GM21526 (cell line): ENCODE measurements at regions not wholly inside any gene's neighbourhood (a gene's known extent, or its start where the extent isn't known, plus 50 kb on each side); places are given as distances from the start of the nearest gene placed in this dataset.

Experiments used
- ATAC-seq: cut with Tn5 transposase; IDR thresholded peaks from one replicate; pipeline ENCODE4 v1.9.1; 2021; ENCODE audit warnings: moderate library complexity; ENCODE audit not compliant: unreplicated experiment, low FRiP score

DNA sequence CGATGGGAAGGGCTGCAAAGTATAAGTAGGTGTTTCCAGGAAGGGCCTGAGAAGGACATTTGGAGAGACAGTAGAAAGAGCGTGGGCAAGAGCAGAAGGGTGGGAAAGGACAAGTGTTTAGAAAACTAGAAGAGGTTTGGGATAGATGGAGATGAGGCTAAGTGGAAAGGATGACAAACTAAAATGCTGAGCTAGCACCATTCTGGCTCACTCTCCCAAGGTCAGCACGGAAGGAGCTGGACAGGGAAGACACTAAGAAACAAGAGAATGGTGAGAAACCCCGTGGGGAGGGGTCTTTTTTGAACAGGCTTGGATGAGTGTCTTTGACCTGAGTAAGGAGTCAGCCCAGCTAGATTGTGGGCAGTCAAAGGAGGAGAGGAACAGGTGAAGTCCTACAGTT, 286.0 kb downstream of the CDK5RAP2 start:
- ATAC-seq = no peak

DNA sequence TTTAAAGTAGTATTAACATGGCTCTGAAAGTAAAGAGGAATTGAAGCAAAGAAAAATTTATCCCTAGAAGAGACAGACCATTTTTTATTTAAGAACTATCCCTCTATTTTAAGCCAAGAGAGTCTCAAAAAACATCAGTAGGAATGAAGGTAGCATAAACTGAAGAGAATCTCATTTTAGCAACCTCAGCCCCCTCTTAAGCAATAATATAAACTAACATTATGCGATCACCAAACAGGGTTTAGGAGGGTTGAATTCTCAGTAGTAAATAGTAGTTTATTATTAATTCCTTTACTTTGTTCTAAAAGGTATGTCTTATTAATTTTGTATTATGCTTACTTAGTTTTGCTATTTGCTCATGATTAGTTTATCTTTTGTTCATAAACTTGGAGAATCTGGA, 287.4 kb downstream of the CDK5RAP2 start:
- no peak for ATAC-seq

DNA sequence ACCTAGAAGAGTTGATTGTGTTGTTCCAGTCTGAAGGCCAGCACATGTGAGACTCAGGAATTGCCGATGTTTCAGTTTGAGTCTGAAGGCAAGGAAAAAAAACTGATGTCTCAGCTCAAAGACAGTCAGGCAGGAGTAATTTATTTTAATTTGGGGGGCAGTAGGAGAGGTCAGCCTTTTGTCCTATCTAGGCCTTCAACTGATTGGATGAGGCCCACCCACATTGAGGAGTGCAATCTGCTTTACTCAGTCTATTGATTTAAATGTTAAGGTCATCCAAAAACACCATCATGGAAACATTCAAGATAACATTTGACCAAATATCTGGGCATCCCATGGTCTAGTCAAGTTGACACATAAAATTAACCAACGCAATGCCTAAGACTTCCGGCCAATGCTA, 288.9 kb downstream of the CDK5RAP2 start:
- no peak for ATAC-seq

DNA sequence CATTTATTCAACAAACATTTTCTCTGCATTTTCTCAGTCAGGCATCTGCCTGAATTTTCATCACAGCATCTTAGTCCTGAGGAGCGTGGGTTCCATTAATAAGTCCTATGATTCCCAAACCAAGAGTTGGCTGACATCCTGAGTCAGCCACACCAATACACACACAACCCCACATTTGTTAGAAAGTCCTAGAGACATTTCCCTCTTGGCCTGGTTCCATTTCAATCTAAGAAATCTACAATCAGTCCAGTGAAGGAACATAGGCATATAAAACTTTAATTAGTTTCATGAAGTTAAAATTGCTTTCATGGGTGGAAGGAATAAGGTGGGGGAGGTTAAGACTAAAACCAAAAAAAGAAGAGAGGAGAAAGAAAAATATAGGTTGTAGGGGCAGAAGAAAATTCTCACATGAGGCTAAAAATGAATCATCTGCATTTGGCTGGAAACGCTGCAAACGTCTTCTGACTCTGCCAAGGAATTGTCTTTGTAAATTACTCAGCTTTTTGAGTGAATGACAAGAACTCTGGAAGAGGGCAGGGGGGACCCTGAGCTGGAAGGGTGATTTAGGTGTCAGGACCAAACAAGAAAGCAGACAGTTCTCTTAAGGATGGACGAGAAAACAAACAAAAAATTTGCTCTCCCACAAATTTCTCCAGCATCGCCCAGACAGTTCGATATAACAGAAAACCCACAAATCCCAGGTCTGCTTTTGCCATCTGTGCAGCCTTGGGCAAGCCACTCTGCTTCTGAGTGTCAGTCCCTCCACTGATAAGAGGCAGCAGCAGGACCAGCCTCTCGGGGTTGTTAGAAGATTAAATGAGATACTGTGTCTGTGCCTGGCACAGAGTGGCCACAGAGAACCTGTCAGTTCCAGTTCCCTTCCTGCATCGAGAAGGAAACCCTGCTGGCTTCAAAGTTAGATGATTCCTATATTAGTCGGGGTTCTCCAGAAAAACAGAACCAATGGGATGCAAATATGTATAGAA, 289.7 kb downstream of the CDK5RAP2 start:
- no peak for ATAC-seq

DNA sequence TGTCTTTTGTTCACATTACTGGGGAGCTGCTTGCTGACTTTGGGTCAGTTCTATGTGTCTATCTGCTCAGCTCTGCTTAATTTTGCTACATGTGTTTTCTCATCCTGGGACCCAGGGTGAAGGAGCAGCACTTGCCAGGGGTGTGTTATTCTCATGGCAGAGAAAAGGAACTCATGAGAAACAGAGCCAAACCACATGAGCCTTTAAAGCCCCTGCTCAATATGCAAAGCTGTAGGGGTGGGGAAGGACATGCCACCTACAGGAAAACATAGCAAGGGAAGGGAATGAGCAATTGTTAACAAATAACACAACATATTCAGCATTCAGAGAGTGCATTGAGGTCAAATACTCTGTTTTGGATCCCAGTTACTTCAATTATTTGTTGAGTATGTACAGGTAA, 290.9 kb downstream of the CDK5RAP2 start:
- ATAC-seq = no peak

DNA sequence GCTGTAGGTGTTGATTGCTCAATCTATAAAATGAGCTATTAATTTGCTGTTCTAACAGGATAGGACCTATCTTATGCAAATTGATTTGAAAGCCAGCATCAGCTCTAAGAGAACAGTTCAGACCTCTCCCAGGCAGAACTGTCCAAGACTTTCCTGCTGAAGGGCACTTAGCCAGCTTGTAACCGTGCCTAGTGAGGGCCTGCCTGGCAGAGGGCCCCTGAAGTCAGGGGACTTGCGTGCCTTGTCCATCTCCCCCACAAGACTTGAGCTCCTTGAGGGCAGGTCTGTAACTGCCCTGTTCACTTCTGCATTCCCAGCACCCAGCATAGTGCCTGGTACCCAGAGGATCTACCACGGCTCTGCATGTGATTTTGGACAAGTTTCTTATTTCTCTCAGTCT, 293.4 kb downstream of the CDK5RAP2 start:
- ATAC-seq = no peak

DNA sequence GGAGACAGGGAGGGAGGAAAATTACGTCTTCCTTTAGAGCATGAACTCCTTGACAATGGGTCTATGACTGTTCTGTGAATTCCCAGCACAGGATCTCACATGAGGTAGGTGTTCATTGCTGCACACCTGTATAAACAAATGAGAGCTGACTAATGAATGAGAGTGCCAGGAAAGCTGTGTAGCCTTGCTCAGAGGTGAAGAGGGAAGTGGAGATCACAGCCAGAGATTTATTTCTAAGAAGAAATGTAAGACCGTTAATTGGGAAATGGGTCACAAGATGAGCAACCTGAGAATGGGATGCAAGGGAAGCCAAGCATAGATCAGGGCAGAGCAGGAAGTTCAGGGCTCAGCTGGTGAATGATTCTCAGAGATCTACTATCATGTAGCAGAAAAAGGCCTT, 295.1 kb downstream of the CDK5RAP2 start:
- ATAC-seq = no peak

DNA sequence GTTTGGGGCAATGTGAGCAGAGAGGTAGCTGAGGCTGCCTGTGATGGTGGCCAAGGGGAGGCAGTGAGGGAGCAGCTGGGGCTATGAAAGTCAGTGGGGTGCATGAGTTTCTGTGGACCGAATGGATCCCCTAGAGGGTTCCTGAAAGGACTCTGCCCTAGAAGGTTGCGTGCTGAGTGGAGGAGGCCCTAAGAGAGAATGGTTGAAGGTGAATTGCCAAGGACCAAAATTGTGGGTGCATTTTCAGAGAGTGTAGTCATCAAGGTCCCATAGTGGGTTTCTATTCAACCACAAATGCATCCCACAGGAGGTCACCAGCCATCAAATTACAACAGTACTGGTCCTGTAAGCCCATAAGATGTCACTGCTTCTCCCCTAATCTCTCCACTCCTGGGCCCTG, 298.3 kb downstream of the CDK5RAP2 start:
- ATAC-seq = no peak

DNA sequence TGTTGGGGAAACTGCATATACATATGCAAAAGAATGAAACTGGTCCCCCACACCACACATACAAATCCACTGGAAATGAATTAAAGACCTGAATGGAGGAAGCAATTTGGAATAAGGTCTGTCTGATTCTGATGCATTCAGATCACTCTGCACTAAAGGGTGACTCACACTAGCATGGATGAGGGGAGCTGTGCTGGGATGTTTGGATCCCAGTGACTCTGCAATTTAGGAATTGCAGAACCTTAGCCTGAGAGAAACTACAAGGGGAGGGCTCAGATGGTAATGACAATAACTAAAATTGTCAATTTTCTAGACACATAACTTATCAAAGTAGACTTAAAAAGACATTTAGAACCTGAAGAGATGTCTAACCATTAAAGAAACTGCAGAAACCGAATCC, 312.0 kb downstream of the CDK5RAP2 start:
- ATAC-seq = no peak

DNA sequence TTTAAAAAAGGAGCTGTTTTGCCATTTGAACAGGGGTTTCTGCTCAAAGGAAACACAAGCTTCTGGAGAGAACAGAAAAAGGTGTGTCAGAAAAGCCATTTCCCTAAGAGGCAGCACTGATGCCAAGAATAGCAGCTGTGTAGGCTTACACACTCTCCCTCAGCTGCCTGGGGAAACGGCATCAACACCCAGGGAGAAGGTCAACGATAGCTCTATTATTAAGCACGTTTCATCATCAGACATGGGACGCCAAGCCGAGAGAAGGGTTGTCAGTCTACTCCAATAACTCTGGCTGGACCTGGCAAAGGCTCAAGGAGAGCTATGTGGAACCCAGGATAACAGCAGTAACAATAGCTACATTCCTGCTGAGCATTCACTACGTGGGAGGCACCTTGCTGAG, 314.2 kb downstream of the CDK5RAP2 start:
- ATAC-seq = no peak

DNA sequence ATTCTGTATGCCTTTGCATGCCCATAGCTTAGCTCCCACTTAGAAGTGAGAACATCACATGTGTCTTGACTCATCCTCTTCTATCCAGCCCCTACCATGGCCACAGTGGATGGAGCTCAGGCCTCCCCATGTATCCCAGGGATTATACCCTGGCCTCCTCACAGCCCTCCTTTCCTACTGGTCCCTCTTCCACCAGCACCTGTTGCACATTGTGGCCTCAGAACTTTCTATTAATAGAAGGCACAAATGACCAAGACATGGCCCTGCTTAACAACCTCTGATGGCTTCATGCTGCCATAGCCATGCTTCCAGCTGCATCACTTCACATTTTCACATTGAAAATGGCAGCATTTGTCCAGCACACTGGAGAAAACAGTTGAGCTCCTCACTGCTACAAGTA, 315.4 kb downstream of the CDK5RAP2 start:
- no peak for ATAC-seq

DNA sequence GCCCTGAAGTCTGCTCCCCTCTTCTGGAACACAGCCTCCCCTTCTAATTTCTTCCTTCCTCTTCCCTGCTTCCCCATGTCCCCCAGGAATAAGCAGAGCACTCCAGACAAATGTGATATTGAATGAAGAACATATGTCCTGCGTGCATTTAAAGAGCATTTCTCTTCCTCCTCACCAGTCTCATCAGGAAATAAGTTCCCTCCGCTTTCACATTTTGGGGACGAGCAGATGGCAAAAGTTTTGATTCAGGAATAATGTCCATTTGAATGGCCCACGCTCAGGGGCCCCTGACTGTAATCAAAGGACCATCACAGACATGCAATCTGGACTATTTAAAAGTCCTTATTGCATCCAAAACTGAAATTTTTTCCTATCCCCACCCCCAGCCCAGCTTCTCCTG, 316.1 kb downstream of the CDK5RAP2 start:
- no peak for ATAC-seq

DNA sequence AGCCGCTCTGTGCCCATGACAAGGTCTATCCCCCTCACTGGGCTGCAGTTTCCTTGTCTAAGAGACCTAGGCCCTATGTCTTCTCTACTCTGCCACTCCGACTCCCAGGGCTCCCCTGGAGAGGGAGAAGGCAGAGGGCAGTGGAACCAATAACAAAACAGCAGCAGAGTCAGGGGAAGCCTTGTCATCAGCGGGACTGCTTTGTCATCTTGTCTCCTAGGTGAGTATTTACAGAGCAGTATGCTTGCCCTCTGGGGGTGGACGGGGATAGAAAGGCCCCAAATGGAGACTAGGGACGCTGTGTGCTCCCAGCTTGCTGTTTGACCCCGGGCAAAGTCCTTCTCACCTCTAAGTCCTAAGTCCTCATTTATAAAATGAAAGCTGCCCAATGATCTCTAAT, 318.5 kb downstream of the CDK5RAP2 start:
- ATAC-seq = no peak

DNA sequence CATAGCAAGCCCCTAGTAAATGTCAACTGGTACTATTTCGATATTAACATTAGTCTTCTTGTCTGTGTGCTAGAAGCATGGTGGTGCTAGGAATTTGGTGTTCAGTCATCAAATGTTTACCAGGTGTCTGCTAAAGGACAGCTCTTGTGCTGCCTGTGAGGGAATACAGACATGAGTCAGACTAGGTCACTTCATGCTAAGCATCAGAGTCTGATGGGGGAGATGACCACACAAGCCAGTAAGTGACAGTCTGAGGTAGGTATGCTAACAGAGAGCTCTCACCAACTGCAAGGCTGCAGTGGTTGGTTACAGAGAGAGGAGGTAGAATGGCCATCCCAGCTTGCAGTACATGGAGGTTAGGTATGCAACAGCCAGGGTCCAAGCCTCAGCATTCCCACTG, 320.9 kb downstream of the CDK5RAP2 start:
- ATAC-seq = no peak

DNA sequence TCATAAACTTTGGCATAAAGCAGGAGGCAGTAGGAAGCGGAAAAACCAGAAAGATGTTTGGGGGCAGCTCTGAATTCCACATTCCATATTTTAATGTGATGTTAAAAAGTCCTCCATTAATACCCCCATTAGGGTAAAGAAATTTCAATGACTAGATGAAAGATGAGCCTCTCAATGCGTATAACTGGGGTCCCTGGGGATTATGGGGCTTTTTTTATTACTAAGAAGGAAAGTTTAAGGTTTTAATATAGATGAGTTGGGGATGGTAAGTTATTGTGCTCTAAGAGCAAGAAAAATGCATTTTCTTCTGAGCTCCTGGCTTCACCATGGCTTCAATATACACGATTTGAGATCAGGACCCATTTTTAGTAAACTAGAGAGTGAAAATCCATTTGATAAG, 321.9 kb downstream of the CDK5RAP2 start:
- no peak for ATAC-seq

DNA sequence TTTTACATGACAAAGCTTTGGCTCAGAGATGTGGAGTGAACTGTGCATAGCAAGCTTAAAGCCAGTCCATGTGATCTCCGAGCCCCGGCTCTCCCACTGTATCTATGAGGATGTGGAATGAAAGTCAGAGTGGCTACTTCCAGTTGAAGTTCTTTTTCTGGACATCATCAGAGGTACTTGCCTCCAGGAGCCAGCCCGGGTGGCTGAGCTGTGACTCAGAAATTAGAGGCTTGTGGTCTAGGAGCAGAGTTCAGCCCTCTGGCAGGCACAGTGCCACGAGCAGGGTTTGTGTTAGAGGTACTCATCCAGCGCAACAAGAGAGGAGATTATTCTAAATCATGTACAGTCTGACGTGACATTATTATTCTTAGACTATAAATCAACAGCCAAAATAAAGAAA, 322.5 kb downstream of the CDK5RAP2 start:
- no peak for ATAC-seq

DNA sequence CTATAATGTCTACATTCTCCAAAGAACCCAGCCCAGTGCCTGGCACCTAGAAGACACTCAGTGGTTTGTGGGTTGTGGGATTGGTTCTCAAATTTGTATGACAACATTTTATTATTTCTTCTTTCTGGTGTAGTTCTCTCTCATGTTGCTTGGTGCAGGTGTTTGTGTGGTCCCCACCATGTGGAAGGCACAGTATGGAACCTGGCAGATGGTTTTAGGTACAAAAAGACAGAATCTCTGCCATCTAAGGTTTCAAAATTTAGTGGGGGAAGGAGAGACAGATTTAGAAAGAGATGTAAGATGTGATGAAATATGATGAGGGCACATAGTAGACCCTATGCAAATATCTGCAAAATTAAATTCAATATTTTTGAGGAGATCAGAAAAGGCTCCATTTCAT, 323.8 kb downstream of the CDK5RAP2 start:
- ATAC-seq = no peak

DNA sequence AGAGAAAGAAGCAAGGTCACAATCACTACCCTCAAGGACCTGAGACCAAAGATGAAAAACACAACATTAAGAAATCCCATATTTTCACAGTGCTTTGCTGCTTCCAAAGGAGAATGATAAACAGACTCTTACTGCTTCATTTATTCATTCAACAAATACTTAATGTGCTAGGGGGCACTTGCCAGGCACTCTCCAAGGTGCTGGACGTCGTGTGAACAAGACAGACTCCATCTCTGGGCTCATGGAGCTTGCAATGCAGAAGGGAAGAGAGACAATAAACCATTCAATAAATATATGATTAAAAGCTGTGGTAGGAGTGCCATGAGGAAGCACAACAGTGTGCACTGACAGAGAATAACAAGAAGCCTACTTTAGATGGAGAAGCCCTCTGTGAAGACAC, 327.7 kb downstream of the CDK5RAP2 start:
- no peak for ATAC-seq

DNA sequence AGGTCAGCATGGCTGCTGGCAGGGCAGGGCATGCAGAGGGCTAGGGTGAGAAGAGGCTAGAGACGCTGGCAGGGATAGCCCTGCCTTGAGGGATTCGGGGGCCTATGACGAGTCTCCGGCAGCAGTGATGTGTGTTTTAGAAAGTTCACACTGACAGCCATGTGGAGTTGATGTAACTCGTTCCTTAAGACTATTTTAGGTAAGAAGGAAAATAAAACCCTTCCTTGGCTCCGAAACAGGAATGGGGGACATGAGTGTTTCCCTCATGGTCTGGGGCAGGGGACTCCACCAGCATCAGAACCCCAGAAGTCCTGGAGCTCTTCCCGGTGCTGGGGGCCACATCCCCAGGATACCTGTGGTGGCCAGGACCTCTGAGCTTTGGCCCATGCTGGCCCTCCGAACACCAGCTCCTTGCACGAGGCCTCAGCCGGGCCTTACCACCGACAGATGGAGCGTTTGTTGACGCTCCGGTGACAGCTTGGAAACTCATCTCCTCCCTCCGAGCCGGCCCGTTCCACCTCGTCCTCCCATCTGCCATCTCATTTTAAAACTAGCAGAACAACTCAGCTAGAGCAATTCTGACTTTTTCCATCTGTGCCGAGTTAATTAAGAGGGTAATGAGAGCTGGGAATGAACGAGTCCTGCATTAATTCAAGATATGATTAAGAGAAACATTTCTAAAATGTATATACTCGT, 337.7 kb downstream of the CDK5RAP2 start:
- no peak for ATAC-seq

DNA sequence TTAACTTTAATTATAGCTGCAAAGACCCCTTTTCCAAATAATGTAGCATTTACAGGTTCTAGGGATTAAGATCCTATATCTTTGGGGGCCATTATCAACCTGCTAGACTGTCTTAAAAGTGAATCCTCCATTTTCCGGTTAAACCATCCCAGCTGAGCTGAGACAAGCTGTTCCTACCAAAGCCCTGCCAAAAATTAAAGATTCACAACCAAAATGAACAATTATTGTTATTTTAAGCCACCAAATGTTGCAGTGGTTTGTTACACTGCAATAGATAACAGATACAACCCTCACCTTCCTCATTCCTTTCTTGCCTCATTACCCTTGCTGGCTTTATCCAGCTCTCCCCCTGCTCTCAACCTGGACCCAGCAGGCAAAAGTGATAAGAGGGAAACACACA, 343.4 kb downstream of the CDK5RAP2 start:
- no peak for ATAC-seq

DNA sequence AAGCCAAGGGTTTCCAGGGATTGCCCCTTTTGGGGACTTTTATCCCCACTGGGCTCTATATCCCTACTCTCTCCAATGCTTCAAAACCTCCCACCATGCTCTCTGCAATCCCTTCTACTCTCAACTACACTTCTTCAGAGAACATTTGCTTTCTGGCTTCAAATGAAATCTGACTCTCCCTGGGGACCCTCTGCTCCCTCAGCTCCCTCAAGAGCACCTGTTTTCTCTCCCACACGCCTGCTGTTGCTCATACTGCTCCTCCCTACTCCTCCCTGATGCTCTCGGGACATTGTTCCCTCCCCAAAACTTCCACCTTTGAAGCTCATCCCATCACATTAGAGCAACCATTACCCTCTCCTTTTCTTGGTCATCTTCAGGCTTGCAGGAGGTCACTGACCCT, 344.9 kb downstream of the CDK5RAP2 start:
- no peak for ATAC-seq

DNA sequence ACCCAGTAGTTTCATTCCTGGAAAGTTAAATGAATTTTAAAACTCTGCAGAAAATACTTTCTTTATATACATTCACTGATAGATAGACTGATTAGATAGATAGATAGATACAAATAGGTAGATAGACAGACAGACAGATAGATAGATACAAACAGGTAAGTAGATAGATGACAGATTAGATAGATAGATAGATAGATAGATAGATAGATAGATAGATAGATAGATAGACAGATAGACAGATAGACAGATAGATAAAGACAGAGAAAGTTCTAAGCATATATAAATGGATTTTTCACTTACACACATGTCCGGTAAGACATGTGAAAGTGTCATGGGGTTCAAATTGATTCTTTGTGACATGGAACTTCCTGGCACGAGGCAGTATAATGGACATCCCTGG, 349.7 kb downstream of the CDK5RAP2 start:
- no peak for ATAC-seq
